CD4-positive, alpha-beta T cell (primary cell): ENCODE measurements at regions not wholly inside any gene's neighbourhood (a gene's known extent, or its start where the extent isn't known, plus 50 kb on each side); places are given as distances from the start of the nearest gene placed in this dataset.

Experiments
- ATAC-seq: fragments of 200-7000 bp; cut with Tn5 transposase; one replicate; pipeline ENCODE4 v1.10.0; 2022; ENCODE audit warnings: mild to moderate bottlenecking; ENCODE audit not compliant: poor library complexity
- CTCF ChIA-PET: fragments of 350-600 bp; sonication (Branson Sonifier 250); formaldehyde crosslinking; loops from one replicate; lab custom pipeline; 2021; ENCODE audit warnings: antibody characterized with exemption, inconsistent platforms; lab: Charles Lee
- POLR2A ChIA-PET: fragments of 350-600 bp; sonication (Branson Sonifier 250); formaldehyde crosslinking; loops from one replicate; lab custom pipeline; 2021; ENCODE audit warnings: antibody characterized with exemption, inconsistent platforms; lab: Charles Lee
- DNase-seq, 14 experiments: peaks; one replicate each; pipeline ENCODE4 v3.0.0-alpha.2; 2013 to 2020; ENCODE audit warnings: mixed read lengths in 2 of 14
- H3K27ac ChIP-seq, 2 donors: one replicate each; pipeline versions ENCODE4 v1.5.1 to v1.7.0; 2013; ENCODE audit warnings: low read length in 2 of 2, low read depth in 1 of 2, mild to moderate bottlenecking in 1 of 2
- H3K27me3 ChIP-seq, 2 experiments: 1 replicate in 1 of 2; 2 replicates in 1 of 2; pipeline versions ENCODE4 v1.6.1 to v1.7.0; 2013; ENCODE audit warnings: low read length in 2 of 2, control low read depth in 1 of 2, mild to moderate bottlenecking in 1 of 2, moderate library complexity in 1 of 2; ENCODE audit not compliant: insufficient read depth in 2 of 2, control insufficient read depth in 1 of 2
- H3K36me3 ChIP-seq: one replicate; pipeline ENCODE4 v1.6.1; 2013; ENCODE audit warnings: low read length, control low read depth; ENCODE audit not compliant: insufficient read depth
- H3K4me1 ChIP-seq: one replicate; pipeline ENCODE4 v1.6.1; 2013; ENCODE audit warnings: low read length, control low read depth; ENCODE audit not compliant: insufficient read depth
- H3K4me3 ChIP-seq: one replicate; pipeline ENCODE4 v1.5.1; 2013; ENCODE audit warnings: mild to moderate bottlenecking, low read length, moderate library complexity
- H3K9me3 ChIP-seq, 2 experiments: 1 replicate in 1 of 2; 2 replicates in 1 of 2; pipeline versions ENCODE4 v1.6.1 to v1.7.0; 2013; ENCODE audit warnings: low read length in 2 of 2, mild to moderate bottlenecking in 2 of 2, control low read depth in 1 of 2, moderate library complexity in 1 of 2; ENCODE audit not compliant: control insufficient read depth in 1 of 2, insufficient read depth in 1 of 2
- H3K27ac Mint-ChIP-seq: one replicate; pipeline ENCODE4 v1.8.0; 2020; ENCODE audit warnings: mixed read lengths
- H3K27me3 Mint-ChIP-seq: one replicate; pipeline ENCODE4 v1.8.0; 2021; ENCODE audit warnings: mixed read lengths
- H3K36me3 Mint-ChIP-seq: one replicate; pipeline ENCODE4 v1.8.0; 2021; ENCODE audit warnings: low read depth, mixed read lengths
- H3K4me1 Mint-ChIP-seq: one replicate; pipeline ENCODE4 v1.8.0; 2021; ENCODE audit warnings: low read depth, mixed read lengths
- H3K4me3 Mint-ChIP-seq: one replicate; pipeline ENCODE4 v1.8.0; 2020; ENCODE audit warnings: mild to moderate bottlenecking, mixed read lengths
- H3K9me3 Mint-ChIP-seq: one replicate; pipeline ENCODE4 v1.8.0; 2020; ENCODE audit warnings: mixed read lengths
- CTCF ChIP-seq: fragments of 200-600 bp; IDR thresholded peaks from one replicate; pipeline ENCODE4 v1.8.0; 2022; ENCODE audit warnings: antibody characterized with exemption, mild to moderate bottlenecking
- intact Hi-C, 2 experiments: fragments of 100-400 bp; cut with DNase I in 1 of 2; cut with micrococcal nuclease in 1 of 2; formaldehyde crosslinking; loops; one replicate each; pipeline versions ENCODE4 v1.15.1 to v1.9.0; 2023 to 2025; cut with DNase I, micrococcal nuclease

DNA sequence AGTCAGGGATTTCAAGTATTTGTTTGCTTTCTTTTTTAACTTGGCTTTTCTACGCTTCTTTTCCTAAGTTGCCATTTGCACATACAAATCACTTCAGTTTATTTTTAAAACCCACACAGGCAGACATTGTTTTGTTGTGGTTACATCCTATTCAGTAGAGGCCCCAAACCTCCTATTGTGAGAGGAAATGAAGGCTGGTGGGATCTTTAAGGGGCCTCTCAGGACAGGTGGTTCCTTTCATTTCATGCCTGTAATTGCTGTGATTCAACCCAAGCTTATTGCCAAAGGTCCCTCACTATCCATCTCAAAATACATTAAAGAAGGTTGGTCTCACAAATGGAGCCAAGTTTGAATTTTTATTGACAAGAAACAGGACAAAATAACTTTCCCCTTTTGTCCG lies 257.1 kb downstream of the ADAMTS20 start:
- no peak overlapping the region for H3K4me3 Mint-ChIP-seq
- no peak overlapping the region for H3K4me3 ChIP-seq
- ChIA-PET CTCF (no interaction called here), POLR2A (no interaction called here)
- H3K27ac ChIP-seq, result no peak overlapping the region
- no peaks in the 10 kb centered on the region for H3K36me3 ChIP-seq
- ATAC-seq (no peak), DNase-seq (no peak)
- H3K27me3 Mint-ChIP-seq, result no peaks in the 10 kb centered on the region
- TF ChIP-seq CTCF, result no peak
- intact Hi-C loops, result no loop called here
- H3K9me3 ChIP-seq, result no peaks in the 10 kb centered on the region
- no peaks in the 10 kb centered on the region for H3K9me3 Mint-ChIP-seq
- H3K4me1 Mint-ChIP-seq, result no peaks in the 10 kb centered on the region
- no peaks in the 10 kb centered on the region for H3K27me3 ChIP-seq
- H3K27ac Mint-ChIP-seq, result no peak overlapping the region
- H3K4me1 ChIP-seq, result no peaks in the 10 kb centered on the region
- no peaks in the 10 kb centered on the region for H3K36me3 Mint-ChIP-seq

DNA sequence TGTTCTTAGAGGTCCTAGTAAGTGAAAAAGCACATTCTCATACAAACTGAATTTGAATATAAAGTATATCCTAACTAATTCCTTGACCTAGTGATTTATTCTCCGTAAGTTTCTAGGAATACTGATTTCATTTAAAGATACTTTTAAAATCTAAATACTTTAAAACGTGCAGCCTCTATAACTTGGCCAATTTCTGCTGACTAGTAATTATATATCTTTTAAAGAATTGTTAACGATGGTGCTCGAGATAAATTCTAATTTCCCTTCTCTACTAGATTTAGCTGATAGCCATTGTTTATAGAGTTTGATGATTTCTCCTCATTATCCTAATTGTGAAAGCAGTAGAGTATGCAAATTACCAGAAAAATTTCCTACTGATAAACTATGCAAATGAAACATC lies 257.9 kb downstream of the ADAMTS20 start:
- Mint-ChIP-seq H3K4me1 (no peaks in the 10 kb centered on the region), H3K36me3 (no peaks in the 10 kb centered on the region), H3K27me3 (no peaks in the 10 kb centered on the region), H3K9me3 (no peaks in the 10 kb centered on the region), H3K27ac (no peak overlapping the region), H3K4me3 (no peak overlapping the region)
- intact Hi-C loops, result no loop called here
- H3K27me3 ChIP-seq, result no peaks in the 10 kb centered on the region
- H3K9me3 ChIP-seq, result no peaks in the 10 kb centered on the region
- H3K36me3 ChIP-seq, result no peaks in the 10 kb centered on the region
- H3K4me3 ChIP-seq, result no peak overlapping the region
- POLR2A ChIA-PET, result no interaction called here
- H3K4me1 ChIP-seq, result no peaks in the 10 kb centered on the region
- no peak for ATAC-seq
- no peak overlapping the region for H3K27ac ChIP-seq
- CTCF ChIA-PET, result no interaction called here
- TF ChIP-seq CTCF, result no peak
- no peak for DNase-seq

DNA sequence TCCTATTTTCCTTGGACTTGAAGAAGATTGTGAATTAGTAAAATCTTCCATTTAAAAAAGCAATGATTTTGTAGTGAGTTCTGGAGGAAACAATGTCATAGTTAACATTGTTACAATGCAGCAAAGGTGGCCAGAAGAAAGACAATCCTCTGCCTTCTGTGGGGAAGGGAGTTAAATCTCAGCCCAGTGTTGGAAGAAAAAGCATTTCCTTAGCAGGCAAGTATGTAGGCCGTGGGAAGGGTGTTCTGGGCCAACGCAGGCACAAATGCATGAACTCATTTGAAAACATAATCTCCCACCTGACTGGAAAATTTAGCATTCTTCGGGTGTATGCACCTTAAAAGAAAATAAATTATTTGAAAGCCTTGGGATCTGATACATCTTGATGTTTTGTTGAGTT lies 258.6 kb downstream of the ADAMTS20 start:
- intact Hi-C loops, result no loop called here
- Mint-ChIP-seq H3K36me3 (no peaks in the 10 kb centered on the region), H3K4me3 (no peak overlapping the region), H3K27ac (no peak overlapping the region), H3K27me3 (no peaks in the 10 kb centered on the region), H3K4me1 (no peaks in the 10 kb centered on the region), H3K9me3 (no peaks in the 10 kb centered on the region)
- ChIA-PET CTCF (no interaction called here), POLR2A (no interaction called here)
- no peak overlapping the region for H3K27ac ChIP-seq
- H3K36me3 ChIP-seq, result no peaks in the 10 kb centered on the region
- H3K9me3 ChIP-seq, result no peaks in the 10 kb centered on the region
- H3K27me3 ChIP-seq, result no peaks in the 10 kb centered on the region
- no peak for TF ChIP-seq CTCF
- no peak for ATAC-seq
- H3K4me1 ChIP-seq, result no peaks in the 10 kb centered on the region
- DNase-seq, result no peak
- no peak overlapping the region for H3K4me3 ChIP-seq
